GM13976 (cell line): ENCODE measurements at regions not wholly inside any gene's neighbourhood (a gene's known extent, or its start where the extent isn't known, plus 50 kb on each side); places are given as distances from the start of the nearest gene placed in this dataset.

Source experiments
- DNase-seq: peaks from one replicate; pipeline ENCODE4 v3.0.0; 2012; ENCODE audit warnings: low spot score
- in situ Hi-C: fragments of 300-500 bp; cut with MboI; formaldehyde crosslinking; loops from one replicate; pipeline ENCODE4 v1.12.0; 2022; ENCODE audit warnings: low sequenced_read_pairs, mixed read lengths, inconsistent platforms; ENCODE audit not compliant: unreplicated experiment
- TF ChIP-seq, protein P1 (sequence below): IDR thresholded peaks from 2 replicates; pipeline ENCODE4 v1.5.1; 2012; ENCODE audit warnings: borderline replicate concordance, mild to moderate bottlenecking; ENCODE audit not compliant: insufficient read depth; ENCODE audit errors: extremely low read depth, missing control alignments, control extremely low read depth

DNA sequence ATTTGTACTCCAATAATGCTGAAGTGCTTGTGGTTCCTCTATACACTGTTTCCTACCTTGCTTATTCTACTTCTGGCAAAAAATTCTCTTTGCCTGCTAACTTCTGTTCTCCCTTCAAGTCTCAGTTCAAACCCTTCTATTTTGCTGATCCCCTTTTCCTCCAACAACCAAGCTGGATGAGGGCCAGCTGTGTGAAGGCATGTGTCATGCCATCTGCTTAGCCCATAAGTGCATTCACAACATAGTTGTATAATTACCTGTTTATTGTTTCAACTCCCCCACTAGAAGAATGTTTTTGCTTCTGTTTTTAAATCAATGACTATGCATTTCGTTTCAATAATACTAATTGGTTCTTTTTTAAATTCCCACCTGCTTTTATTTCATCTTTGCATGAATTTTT is 1951.4 kb upstream of the WWC1 start:
- TF ChIP-seq, protein P1, sequence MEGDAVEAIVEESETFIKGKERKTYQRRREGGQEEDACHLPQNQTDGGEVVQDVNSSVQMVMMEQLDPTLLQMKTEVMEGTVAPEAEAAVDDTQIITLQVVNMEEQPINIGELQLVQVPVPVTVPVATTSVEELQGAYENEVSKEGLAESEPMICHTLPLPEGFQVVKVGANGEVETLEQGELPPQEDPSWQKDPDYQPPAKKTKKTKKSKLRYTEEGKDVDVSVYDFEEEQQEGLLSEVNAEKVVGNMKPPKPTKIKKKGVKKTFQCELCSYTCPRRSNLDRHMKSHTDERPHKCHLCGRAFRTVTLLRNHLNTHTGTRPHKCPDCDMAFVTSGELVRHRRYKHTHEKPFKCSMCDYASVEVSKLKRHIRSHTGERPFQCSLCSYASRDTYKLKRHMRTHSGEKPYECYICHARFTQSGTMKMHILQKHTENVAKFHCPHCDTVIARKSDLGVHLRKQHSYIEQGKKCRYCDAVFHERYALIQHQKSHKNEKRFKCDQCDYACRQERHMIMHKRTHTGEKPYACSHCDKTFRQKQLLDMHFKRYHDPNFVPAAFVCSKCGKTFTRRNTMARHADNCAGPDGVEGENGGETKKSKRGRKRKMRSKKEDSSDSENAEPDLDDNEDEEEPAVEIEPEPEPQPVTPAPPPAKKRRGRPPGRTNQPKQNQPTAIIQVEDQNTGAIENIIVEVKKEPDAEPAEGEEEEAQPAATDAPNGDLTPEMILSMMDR: no peak

DNA sequence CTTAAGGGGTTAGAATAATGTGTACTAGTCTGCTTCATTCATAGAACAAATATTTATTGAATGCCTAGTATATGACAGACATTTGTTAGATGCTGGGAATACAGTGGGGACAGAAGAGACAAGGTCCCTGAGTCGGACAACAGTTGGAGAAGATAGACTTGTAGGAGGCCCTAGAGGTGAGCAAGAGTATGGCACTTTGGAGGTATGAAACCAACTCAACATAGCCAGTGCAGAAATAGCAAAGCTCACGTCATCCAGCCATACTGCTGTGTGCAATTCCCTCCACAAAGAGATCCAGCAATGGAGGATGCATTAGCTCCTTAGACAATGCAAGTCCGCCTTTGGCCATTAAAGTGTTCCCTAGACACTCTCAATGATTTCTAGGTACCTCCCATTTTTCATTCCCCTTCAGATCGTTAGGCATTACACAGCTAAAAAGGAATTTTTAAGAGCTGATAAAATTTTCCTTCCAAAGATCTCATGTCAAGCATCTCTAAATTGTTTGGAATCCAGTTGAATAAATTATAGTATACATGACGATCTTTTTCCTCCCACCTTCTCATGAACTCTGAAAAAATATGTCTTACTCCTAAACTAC is 1949.6 kb upstream of the WWC1 start:
- no peak for DNase-seq
- TF ChIP-seq, protein P1: no peak
- in situ Hi-C loops: no loop called here

More for the DNA sequence above, 1951.4 kb upstream of the WWC1 start:
- in situ Hi-C loops: no loop called here
- no peak for DNase-seq

DNA sequence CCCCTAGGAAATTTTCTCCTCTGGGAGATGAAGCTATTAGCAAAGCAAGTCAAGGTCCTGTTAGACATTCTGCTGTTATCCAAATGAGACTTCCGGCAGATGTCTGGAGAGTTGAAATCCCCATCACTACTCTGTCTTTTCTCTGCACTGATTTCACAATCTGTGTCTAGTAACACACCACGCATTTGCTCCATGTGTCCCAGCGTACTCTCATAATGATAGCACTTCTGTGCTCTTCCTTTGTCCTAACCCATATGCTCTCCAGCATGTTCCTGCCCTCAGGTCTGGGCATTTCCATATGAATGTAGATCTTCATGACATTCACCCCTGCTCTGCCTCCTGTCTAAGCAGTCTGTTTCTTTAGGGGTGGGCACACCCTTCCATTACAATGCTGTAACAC is 1949.0 kb upstream of the WWC1 start:
- TF ChIP-seq, protein P1: no peak
- DNase-seq: no peak
- in situ Hi-C loops: no loop called here

GRCh38 chr5:166346726-166347374 is 1944.6 kb upstream of the WWC1 start:
- in situ Hi-C loops: no loop called here
- TF ChIP-seq, protein P1: no peak
- no peak for DNase-seq

DNA sequence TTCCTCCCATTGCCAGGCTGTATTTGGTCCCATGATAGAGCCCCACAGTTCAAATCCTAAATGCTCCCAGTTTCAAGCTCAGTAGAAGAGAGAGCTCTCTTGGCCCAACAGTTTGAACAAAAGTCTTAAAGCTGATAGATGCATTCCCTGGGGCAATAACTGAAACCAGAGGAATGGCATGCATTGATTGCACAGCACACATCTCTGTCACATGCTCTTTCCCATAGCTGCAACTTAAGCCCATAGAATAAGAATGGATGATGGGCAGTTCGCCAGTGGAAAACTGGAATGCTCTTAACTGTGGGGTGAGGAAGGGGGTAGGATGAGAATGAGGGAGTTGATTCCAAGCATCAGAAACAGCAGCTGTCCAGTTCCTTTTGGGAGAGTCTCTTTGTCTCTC is 1942.4 kb upstream of the WWC1 start:
- TF ChIP-seq, protein P1: no peak
- in situ Hi-C loops: no loop called here
- DNase-seq: no peak

GRCh38 chr5:166353580-166353979 is 1937.9 kb upstream of the WWC1 start:
- DNase-seq: no peak
- TF ChIP-seq, protein P1: no peak
- in situ Hi-C loops: no loop called here
